Kidney epithelial cell (primary cell): ENCODE measurements at regions not wholly inside any gene's neighbourhood (a gene's known extent, or its start where the extent isn't known, plus 50 kb on each side); places are given as distances from the start of the nearest gene placed in this dataset.

Experiments used
- DNase-seq: peaks from one replicate; pipeline ENCODE4 v3.0.0-alpha.2; 2010; ENCODE audit warnings: low read depth
- H3K27me3 ChIP-seq: 2 replicates; pipeline ENCODE4 v1.6.0; 2011; ENCODE audit warnings: low read length; ENCODE audit not compliant: control insufficient read depth, insufficient read depth
- H3K36me3 ChIP-seq: 2 replicates; pipeline ENCODE4 v1.5.1; 2011; ENCODE audit warnings: low read length; ENCODE audit not compliant: control insufficient read depth, insufficient read depth
- H3K4me3 ChIP-seq: 2 replicates; pipeline ENCODE4 v1.5.1; 2011; ENCODE audit warnings: low read depth, mild to moderate bottlenecking, control low read depth, low read length
- TF ChIP-seq, protein P1 (sequence below): IDR thresholded peaks from 2 replicates; pipeline ENCODE4 v1.5.1; 2011; ENCODE audit warnings: mild to moderate bottlenecking, moderate library complexity, low read length, control low read depth, inconsistent platforms; ENCODE audit not compliant: insufficient read depth, poor library complexity, severe bottlenecking

- no peak overlapping the region for H3K4me3 ChIP-seq
- no peaks in the 10 kb centered on the region for H3K36me3 ChIP-seq
- H3K27me3 ChIP-seq, result no peaks in the 10 kb centered on the region
- no peak for DNase-seq
- TF ChIP-seq, protein P1, sequence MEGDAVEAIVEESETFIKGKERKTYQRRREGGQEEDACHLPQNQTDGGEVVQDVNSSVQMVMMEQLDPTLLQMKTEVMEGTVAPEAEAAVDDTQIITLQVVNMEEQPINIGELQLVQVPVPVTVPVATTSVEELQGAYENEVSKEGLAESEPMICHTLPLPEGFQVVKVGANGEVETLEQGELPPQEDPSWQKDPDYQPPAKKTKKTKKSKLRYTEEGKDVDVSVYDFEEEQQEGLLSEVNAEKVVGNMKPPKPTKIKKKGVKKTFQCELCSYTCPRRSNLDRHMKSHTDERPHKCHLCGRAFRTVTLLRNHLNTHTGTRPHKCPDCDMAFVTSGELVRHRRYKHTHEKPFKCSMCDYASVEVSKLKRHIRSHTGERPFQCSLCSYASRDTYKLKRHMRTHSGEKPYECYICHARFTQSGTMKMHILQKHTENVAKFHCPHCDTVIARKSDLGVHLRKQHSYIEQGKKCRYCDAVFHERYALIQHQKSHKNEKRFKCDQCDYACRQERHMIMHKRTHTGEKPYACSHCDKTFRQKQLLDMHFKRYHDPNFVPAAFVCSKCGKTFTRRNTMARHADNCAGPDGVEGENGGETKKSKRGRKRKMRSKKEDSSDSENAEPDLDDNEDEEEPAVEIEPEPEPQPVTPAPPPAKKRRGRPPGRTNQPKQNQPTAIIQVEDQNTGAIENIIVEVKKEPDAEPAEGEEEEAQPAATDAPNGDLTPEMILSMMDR, result no peak
These were observed 55.5 kb upstream of the AGTR1 start for GRCh38 chr3:148642214-148642613.

DNA sequence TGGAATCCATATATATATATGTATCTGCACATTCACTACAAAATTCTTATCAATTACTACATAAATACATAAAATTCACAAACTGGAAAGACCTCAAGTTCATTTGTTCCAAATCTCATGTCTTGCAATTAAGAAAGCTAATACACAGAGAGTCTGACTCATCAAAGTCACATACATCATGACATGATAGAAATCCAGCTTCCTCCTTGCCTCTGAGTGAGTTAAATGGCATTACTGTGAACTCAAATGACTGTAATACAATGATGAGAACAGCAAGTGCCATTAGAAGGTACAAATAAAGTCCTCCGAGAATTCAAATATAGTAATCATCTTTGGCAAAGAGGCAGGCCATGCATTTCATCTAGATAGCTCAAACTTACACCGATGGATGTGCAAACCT, 55.1 kb upstream of the AGTR1 start:
- TF ChIP-seq, protein P1, result no peak
- no peaks in the 10 kb centered on the region for H3K36me3 ChIP-seq
- DNase-seq, result no peak
- no peak overlapping the region for H3K4me3 ChIP-seq
- no peaks in the 10 kb centered on the region for H3K27me3 ChIP-seq

DNA sequence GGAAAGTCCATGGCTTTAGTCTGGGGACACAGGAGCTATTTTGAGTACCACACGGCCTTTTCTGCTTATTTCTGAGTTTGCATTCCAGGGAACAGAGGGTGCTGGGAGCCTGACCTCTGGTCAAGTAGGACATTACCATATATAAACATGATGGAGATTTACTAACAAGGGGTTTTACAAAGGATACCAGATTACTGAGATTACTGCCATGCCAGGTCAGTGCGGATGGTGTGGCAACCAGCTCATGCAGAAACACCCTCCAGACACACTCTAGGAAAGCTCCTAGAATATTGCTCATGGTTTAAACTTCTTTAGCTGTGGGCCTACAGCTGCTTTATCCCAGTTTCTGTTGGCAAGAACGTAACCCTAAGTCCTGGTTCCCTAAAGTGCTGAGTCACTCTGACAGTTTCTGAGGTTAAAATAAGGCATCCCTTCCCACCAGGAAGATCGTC, 54.3 kb upstream of the AGTR1 start:
- no peaks in the 10 kb centered on the region for H3K27me3 ChIP-seq
- no peaks in the 10 kb centered on the region for H3K36me3 ChIP-seq
- no peak for DNase-seq
- TF ChIP-seq, protein P1, result no peak
- H3K4me3 ChIP-seq, result no peak overlapping the region

DNA sequence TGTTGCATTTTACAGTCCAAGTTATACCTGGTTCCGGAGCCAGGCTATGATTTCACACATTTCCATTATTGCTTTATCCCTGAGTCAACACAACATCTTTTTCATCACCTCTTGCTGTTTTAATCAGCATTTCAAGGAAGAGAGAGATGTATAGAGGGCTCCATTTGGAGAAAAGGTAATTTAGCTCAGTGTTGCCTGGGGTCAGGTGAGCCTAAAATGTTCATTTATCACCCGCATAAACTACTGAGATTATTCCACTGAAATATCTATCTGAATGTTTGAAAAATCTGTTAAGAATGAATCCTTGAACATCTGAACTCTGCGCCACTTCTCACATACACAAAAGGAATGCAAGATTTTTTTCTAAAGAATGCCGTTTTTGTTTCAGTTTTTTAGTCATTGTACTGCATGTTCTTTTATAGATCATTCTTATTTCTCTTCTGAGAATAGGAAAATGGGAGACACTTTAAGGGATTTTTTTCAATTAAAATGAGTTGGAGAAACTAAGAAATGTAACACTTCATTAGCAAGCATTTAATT, 51.5 kb upstream of the AGTR1 start:
- DNase-seq, result no peak
- Histone ChIP-seq H3K4me3 (no peak overlapping the region), H3K36me3 (no peaks in the 10 kb centered on the region), H3K27me3 (no peaks in the 10 kb centered on the region)
- TF ChIP-seq, protein P1, result no peak
